HEK293 (cell line): ENCODE measurements at regions not wholly inside any gene's neighbourhood (a gene's known extent, or its start where the extent isn't known, plus 50 kb on each side); places are given as distances from the start of the nearest gene placed in this dataset.

Experiments used
- CTCF ChIA-PET: fragments of 350-600 bp; formaldehyde crosslinking; extraction: SDS; loops from one replicate; lab custom pipeline; 2021; ENCODE audit warnings: antibody characterized with exemption; lab: Yijun Ruan, JAX
- POLR2A ChIA-PET: fragments of 300-600 bp; formaldehyde crosslinking; extraction: SDS; loops from one replicate; lab custom pipeline; 2020; ENCODE audit warnings: antibody characterized with exemption, inconsistent platforms; lab: Yijun Ruan, JAX
- H3K27ac ChIP-seq: fragments of 200-500 bp; sonication (Bioruptor generic); 2 replicates; pipeline ENCODE4 v1.5.1; 2014; ENCODE audit warnings: low read depth, low read length, control low read depth, inconsistent platforms; ENCODE audit errors: extremely low read depth
- H3K36me3 ChIP-seq, 2 experiments: fragments of 200-500 bp in 1 of 2; sonication (Bioruptor generic) in 1 of 2; 1 replicate in 1 of 2; 2 replicates in 1 of 2; pipeline ENCODE4 v1.5.1; 2014 to 2017; ENCODE audit warnings: inconsistent platforms in 2 of 2, low read length in 2 of 2; ENCODE audit not compliant: control insufficient read depth in 2 of 2, insufficient read depth in 1 of 2
- H3K4me1 ChIP-seq: fragments of 200-500 bp; sonication (Bioruptor generic); 2 replicates; pipeline ENCODE4 v1.5.1; 2014; ENCODE audit warnings: mild to moderate bottlenecking, low read length, inconsistent platforms; ENCODE audit not compliant: control insufficient read depth, insufficient read depth
- H3K4me3 ChIP-seq: 2 replicates; pipeline ENCODE4 v1.5.1; 2011; ENCODE audit warnings: low read depth, mild to moderate bottlenecking, control low read depth, low read length, moderate library complexity
- H3K9me3 ChIP-seq: fragments of 200-500 bp; sonication (Bioruptor generic); 2 replicates; pipeline ENCODE4 v1.5.1; 2014; ENCODE audit warnings: low read depth, low read length, inconsistent platforms; ENCODE audit not compliant: control insufficient read depth, insufficient read depth
- AEBP2 ChIP-seq: fragments of 450-650 bp; formaldehyde crosslinking; IDR thresholded peaks from 2 replicates; pipeline ENCODE4 v1.5.1; 2016; ENCODE audit warnings: missing biosample characterization, missing genetic modification characterization, borderline replicate concordance
- BCL6B ChIP-seq: fragments of 450-650 bp; formaldehyde crosslinking; IDR thresholded peaks from 2 replicates; pipeline ENCODE4 v1.5.1; 2017; ENCODE audit warnings: missing biosample characterization, missing genetic modification characterization
- CTCF ChIP-seq: fragments of 450-650 bp; formaldehyde crosslinking; IDR thresholded peaks from 2 replicates; pipeline ENCODE4 v1.5.1; 2016; ENCODE audit warnings: missing biosample characterization, missing genetic modification characterization
- GFI1B ChIP-seq: fragments of 450-650 bp; formaldehyde crosslinking; IDR thresholded peaks from 2 replicates; pipeline ENCODE4 v1.5.1; 2016; ENCODE audit warnings: missing biosample characterization, missing genetic modification characterization
- GLI4 ChIP-seq: fragments of 450-650 bp; formaldehyde crosslinking; IDR thresholded peaks from 2 replicates; pipeline ENCODE4 v1.5.1; 2016; ENCODE audit warnings: missing biosample characterization, missing genetic modification characterization
- GLIS1 ChIP-seq: fragments of 450-650 bp; formaldehyde crosslinking; IDR thresholded peaks from 2 replicates; pipeline ENCODE4 v1.5.1; 2016; ENCODE audit warnings: missing biosample characterization, missing genetic modification characterization
- MZF1 ChIP-seq: fragments of 450-650 bp; formaldehyde crosslinking; IDR thresholded peaks from 2 replicates; pipeline ENCODE4 v1.5.1; 2017; ENCODE audit warnings: missing biosample characterization, missing genetic modification characterization, borderline replicate concordance
- OVOL3 ChIP-seq: fragments of 450-650 bp; formaldehyde crosslinking; IDR thresholded peaks from 2 replicates; pipeline ENCODE4 v1.5.1; 2016; ENCODE audit warnings: missing biosample characterization, missing genetic modification characterization
- PRDM1 ChIP-seq: fragments of 450-650 bp; formaldehyde crosslinking; IDR thresholded peaks from 2 replicates; pipeline ENCODE4; 2016; ENCODE audit warnings: missing biosample characterization, missing genetic modification characterization
- REST ChIP-seq: fragments of 450-650 bp; formaldehyde crosslinking; IDR thresholded peaks from 2 replicates; pipeline ENCODE4 v1.5.1; 2016; ENCODE audit warnings: missing biosample characterization, missing genetic modification characterization
- SALL2 ChIP-seq: fragments of 450-650 bp; formaldehyde crosslinking; IDR thresholded peaks from 2 replicates; pipeline ENCODE4 v1.5.0; 2017; ENCODE audit warnings: missing biosample characterization, mild to moderate bottlenecking, missing genetic modification characterization, borderline replicate concordance
- ZFP3 ChIP-seq: fragments of 450-650 bp; formaldehyde crosslinking; IDR thresholded peaks from 2 replicates; pipeline ENCODE4 v1.5.1; 2016; ENCODE audit warnings: low read depth, missing biosample characterization, missing genetic modification characterization
- ZFP41 ChIP-seq: fragments of 450-650 bp; formaldehyde crosslinking; IDR thresholded peaks from 2 replicates; pipeline ENCODE4 v1.5.1; 2016; ENCODE audit warnings: missing biosample characterization, missing genetic modification characterization, borderline replicate concordance
- ZNF140 ChIP-seq: fragments of 450-650 bp; formaldehyde crosslinking; IDR thresholded peaks from 2 replicates; pipeline ENCODE4 v1.5.1; 2016; ENCODE audit warnings: missing biosample characterization, missing genetic modification characterization
- ZNF174 ChIP-seq: fragments of 450-650 bp; formaldehyde crosslinking; IDR thresholded peaks from 2 replicates; pipeline ENCODE4 v1.5.0; 2017; ENCODE audit warnings: missing biosample characterization, mild to moderate bottlenecking, missing genetic modification characterization
- ZNF175 ChIP-seq: fragments of 450-650 bp; formaldehyde crosslinking; IDR thresholded peaks from 2 replicates; pipeline ENCODE4 v1.5.1; 2016; ENCODE audit warnings: missing biosample characterization, missing genetic modification characterization
- ZNF223 ChIP-seq: fragments of 450-650 bp; formaldehyde crosslinking; IDR thresholded peaks from 2 replicates; pipeline ENCODE4 v1.5.1; 2016; ENCODE audit warnings: missing biosample characterization, missing genetic modification characterization
- ZNF24 ChIP-seq: fragments of 450-650 bp; formaldehyde crosslinking; IDR thresholded peaks from 2 replicates; pipeline ENCODE4 v1.5.1; 2016; ENCODE audit warnings: missing biosample characterization, missing genetic modification characterization
- ZNF274 ChIP-seq, 2 experiments: fragments of 200-500 bp in 1 of 2; fragments of 450-650 bp in 1 of 2; sonication (Bioruptor generic) in 1 of 2; formaldehyde crosslinking in 1 of 2; IDR thresholded peaks; 2 replicates each; pipeline versions ENCODE4 v1.5.1 to v1.6.1; 2014 to 2016; ENCODE audit warnings: borderline replicate concordance in 1 of 2, inconsistent platforms in 1 of 2, low read length in 1 of 2, missing biosample characterization in 1 of 2, missing genetic modification characterization in 1 of 2
- ZNF37A ChIP-seq: fragments of 450-650 bp; IDR thresholded peaks from 2 replicates; pipeline ENCODE4 v1.5.1; 2018; ENCODE audit warnings: missing biosample characterization, missing genetic modification characterization
- ZNF518A ChIP-seq: fragments of 450-650 bp; formaldehyde crosslinking; conservative IDR thresholded peaks from 2 replicates; pipeline ENCODE4 v1.5.1; 2016; ENCODE audit warnings: low read depth, missing biosample characterization, missing genetic modification characterization
- ZNF529 ChIP-seq: fragments of 450-650 bp; formaldehyde crosslinking; IDR thresholded peaks from 2 replicates; pipeline ENCODE4 v1.5.1; 2017; ENCODE audit warnings: missing genetic modification characterization, missing biosample characterization; ENCODE audit not compliant: insufficient replicate concordance
- ZSCAN23 ChIP-seq: fragments of 450-650 bp; formaldehyde crosslinking; IDR thresholded peaks from 2 replicates; pipeline ENCODE4 v1.5.1; 2016; ENCODE audit warnings: missing biosample characterization, missing genetic modification characterization

- no peak for TF ChIP-seq ZNF518A (tag by site-specific recombination)
- TF ChIP-seq ZFP3 (tag by site-specific recombination): no peak
- no peak for TF ChIP-seq ZNF174 (tag by site-specific recombination)
- TF ChIP-seq ZNF274 (IDR thresholded peaks at IDR 0.05; ENCODE audit: low read length): no peak
- no peak for TF ChIP-seq ZNF274 (tag by site-specific recombination; IDR thresholded peaks at IDR 0.05; ENCODE audit: borderline replicate concordance)
- no peak for TF ChIP-seq ZNF140 (tag by site-specific recombination)
- no peak for TF ChIP-seq ZNF37A (tag by site-specific recombination)
- no peak for TF ChIP-seq CTCF (tag by site-specific recombination)
- TF ChIP-seq GFI1B (tag by site-specific recombination): no peak
- no peak for TF ChIP-seq ZNF24 (tag by site-specific recombination)
Observed at GRCh38 chr1:87174724-87175245, 153.9 kb upstream of the LMO4 start (continued).

GRCh38 chr1:87176087-87176486 lies 152.6 kb upstream of the LMO4 start:
- ChIA-PET CTCF (no interaction called here), POLR2A (no interaction called here)
- Histone ChIP-seq H3K36me3 (no peaks in the 10 kb centered on the region), H3K4me1 (no peaks in the 10 kb centered on the region), H3K27ac (no peak overlapping the region), H3K9me3 (no peaks in the 10 kb centered on the region), H3K4me3 (no peak overlapping the region)
- no peak for TF ChIP-seq GLIS1
- TF ChIP-seq AEBP2 (tag by site-specific recombination): no peak
- TF ChIP-seq ZFP41: no peak
- no peak for TF ChIP-seq ZNF529 (tag by site-specific recombination)
- TF ChIP-seq SALL2: no peak
- no peak for TF ChIP-seq ZNF175 (tag by site-specific recombination)
- no peak for TF ChIP-seq BCL6B (tag by site-specific recombination)
- no peak for TF ChIP-seq ZSCAN23 (tag by site-specific recombination)
- no peak for TF ChIP-seq OVOL3
- TF ChIP-seq REST (tag by site-specific recombination): no peak
- TF ChIP-seq PRDM1 (tag by site-specific recombination): no peak
- TF ChIP-seq ZNF223 (tag by site-specific recombination): no peak
- no peak for TF ChIP-seq GLI4 (tag by site-specific recombination)
- TF ChIP-seq MZF1 (tag by site-specific recombination): no peak
